HCT116 (cell line): ENCODE measurements at regions not wholly inside any gene's neighbourhood (a gene's known extent, or its start where the extent isn't known, plus 50 kb on each side); places are given as distances from the start of the nearest gene placed in this dataset.
"Not testable (repeated sequence)": the region's sequence is repeated elsewhere in the genome, so short reads cannot be mapped to it uniquely, and the experiment has no call there.

Source experiments
- POLR2A ChIP-seq: IDR thresholded peaks from 2 replicates; pipeline ENCODE4 v1.7.0; 2011; ENCODE audit warnings: borderline replicate concordance; ENCODE audit not compliant: insufficient read depth, insufficient read length; ENCODE audit errors: extremely low read depth
- RAD21 ChIP-seq: IDR thresholded peaks from 2 replicates; pipeline ENCODE4 v1.6.1; 2012; ENCODE audit warnings: low read depth, mild to moderate bottlenecking
- TF ChIP-seq, protein P1 (sequence below): IDR thresholded peaks from 2 replicates; pipeline ENCODE4 v1.6.1; 2012; ENCODE audit warnings: low read depth

DNA sequence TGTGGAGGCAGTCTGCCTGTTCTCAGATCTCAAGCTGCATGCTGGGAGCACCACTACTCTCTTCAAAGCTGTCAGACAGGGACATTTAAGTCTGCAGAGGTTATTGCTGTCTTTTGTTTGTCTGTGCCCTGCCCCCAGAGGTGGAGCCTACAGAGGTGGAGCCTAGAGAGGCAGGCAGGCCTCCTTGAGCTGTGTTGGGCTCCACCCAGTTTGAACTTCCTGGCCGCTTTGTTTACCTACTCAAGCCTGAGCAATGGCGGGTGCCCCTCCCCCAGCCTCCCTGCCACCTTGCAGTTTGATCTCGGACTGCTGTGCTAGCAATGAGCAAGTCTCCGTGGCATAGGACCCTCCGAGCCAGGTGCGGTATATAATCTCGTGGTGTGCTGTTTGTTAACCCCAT lies 64.9 kb upstream of the PARP8 start:
- TF ChIP-seq RAD21, POLR2A: not testable (repeated sequence)
- TF ChIP-seq, protein P1, sequence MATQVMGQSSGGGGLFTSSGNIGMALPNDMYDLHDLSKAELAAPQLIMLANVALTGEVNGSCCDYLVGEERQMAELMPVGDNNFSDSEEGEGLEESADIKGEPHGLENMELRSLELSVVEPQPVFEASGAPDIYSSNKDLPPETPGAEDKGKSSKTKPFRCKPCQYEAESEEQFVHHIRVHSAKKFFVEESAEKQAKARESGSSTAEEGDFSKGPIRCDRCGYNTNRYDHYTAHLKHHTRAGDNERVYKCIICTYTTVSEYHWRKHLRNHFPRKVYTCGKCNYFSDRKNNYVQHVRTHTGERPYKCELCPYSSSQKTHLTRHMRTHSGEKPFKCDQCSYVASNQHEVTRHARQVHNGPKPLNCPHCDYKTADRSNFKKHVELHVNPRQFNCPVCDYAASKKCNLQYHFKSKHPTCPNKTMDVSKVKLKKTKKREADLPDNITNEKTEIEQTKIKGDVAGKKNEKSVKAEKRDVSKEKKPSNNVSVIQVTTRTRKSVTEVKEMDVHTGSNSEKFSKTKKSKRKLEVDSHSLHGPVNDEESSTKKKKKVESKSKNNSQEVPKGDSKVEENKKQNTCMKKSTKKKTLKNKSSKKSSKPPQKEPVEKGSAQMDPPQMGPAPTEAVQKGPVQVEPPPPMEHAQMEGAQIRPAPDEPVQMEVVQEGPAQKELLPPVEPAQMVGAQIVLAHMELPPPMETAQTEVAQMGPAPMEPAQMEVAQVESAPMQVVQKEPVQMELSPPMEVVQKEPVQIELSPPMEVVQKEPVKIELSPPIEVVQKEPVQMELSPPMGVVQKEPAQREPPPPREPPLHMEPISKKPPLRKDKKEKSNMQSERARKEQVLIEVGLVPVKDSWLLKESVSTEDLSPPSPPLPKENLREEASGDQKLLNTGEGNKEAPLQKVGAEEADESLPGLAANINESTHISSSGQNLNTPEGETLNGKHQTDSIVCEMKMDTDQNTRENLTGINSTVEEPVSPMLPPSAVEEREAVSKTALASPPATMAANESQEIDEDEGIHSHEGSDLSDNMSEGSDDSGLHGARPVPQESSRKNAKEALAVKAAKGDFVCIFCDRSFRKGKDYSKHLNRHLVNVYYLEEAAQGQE = not testable (repeated sequence)
